NCI-H345 (cell line): ENCODE measurements at regions not wholly inside any gene's neighbourhood (a gene's known extent, or its start where the extent isn't known, plus 50 kb on each side); places are given as distances from the start of the nearest gene placed in this dataset.

Source experiments
- DNase-seq: peaks from one replicate; lab custom pipeline; 2025; lab: John Stamatoyannopoulos, UW

GRCh38 chr5:40413743-40414142 is 266.0 kb upstream of the PTGER4 start:
- DNase-seq = no peak

- no peak for DNase-seq
Observed at GRCh38 chr5:40412771-40413170, 266.9 kb upstream of the PTGER4 start.

- no peak for DNase-seq
Observed at GRCh38 chr5:40410964-40411635, 268.6 kb upstream of the PTGER4 start.

- no peak for DNase-seq
Observed at GRCh38 chr5:40410231-40410861, 269.4 kb upstream of the PTGER4 start.

GRCh38 chr5:40409601-40410000 is 270.1 kb upstream of the PTGER4 start:
- no peak for DNase-seq

- DNase-seq = no peak
Observed at GRCh38 chr5:40406741-40407211, 272.9 kb upstream of the PTGER4 start.

GRCh38 chr5:40405996-40406740 is 273.5 kb upstream of the PTGER4 start:
- DNase-seq = no peak

- no peak for DNase-seq
Observed at GRCh38 chr5:40405230-40405629, 274.5 kb upstream of the PTGER4 start.

GRCh38 chr5:40404613-40405012 is 275.1 kb upstream of the PTGER4 start:
- DNase-seq = no peak

GRCh38 chr5:40402007-40402364 is 277.7 kb upstream of the PTGER4 start:
- no peak for DNase-seq

- DNase-seq = no peak
Observed at GRCh38 chr5:40401284-40402006, 278.3 kb upstream of the PTGER4 start.

GRCh38 chr5:40400245-40400644 is 279.5 kb upstream of the PTGER4 start:
- DNase-seq = no peak

GRCh38 chr5:40399349-40399748 is 280.4 kb upstream of the PTGER4 start:
- no peak for DNase-seq

- no peak for DNase-seq
Observed at GRCh38 chr5:40397976-40398375, 281.7 kb upstream of the PTGER4 start.

- DNase-seq = no peak
Observed at GRCh38 chr5:40397091-40397490, 282.6 kb upstream of the PTGER4 start.

- DNase-seq = no peak
Observed at GRCh38 chr5:40396317-40396716, 283.4 kb upstream of the PTGER4 start.

- DNase-seq = no peak
Observed at GRCh38 chr5:40395251-40395650, 284.5 kb upstream of the PTGER4 start.

- DNase-seq = no peak
Observed at GRCh38 chr5:40394698-40395097, 285.0 kb upstream of the PTGER4 start.

- DNase-seq = no peak
Observed at GRCh38 chr5:40391642-40392041, 288.1 kb upstream of the PTGER4 start.

- no peak for DNase-seq
Observed at GRCh38 chr5:40390281-40391149, 289.2 kb upstream of the PTGER4 start.

GRCh38 chr5:40389591-40389990 is 290.1 kb upstream of the PTGER4 start:
- no peak for DNase-seq

- no peak for DNase-seq
Observed at GRCh38 chr5:40386289-40386688, 293.4 kb upstream of the PTGER4 start.
